Fibroblast of villous mesenchyme (primary cell): ENCODE measurements at regions not wholly inside any gene's neighbourhood (a gene's known extent, or its start where the extent isn't known, plus 50 kb on each side); places are given as distances from the start of the nearest gene placed in this dataset.

Source experiments
- DNase-seq: peaks from one replicate; pipeline ENCODE4 v3.0.0-alpha.2; 2010; ENCODE audit warnings: low read depth
- H3K4me3 ChIP-seq: 2 replicates; pipeline ENCODE4 v1.5.1; 2011; ENCODE audit warnings: low read depth, mild to moderate bottlenecking, low read length
- CTCF ChIP-seq: IDR thresholded peaks from 2 replicates; pipeline ENCODE4 v1.5.1; 2012; ENCODE audit warnings: low read depth, mild to moderate bottlenecking, low read length; ENCODE audit not compliant: insufficient read depth

DNA sequence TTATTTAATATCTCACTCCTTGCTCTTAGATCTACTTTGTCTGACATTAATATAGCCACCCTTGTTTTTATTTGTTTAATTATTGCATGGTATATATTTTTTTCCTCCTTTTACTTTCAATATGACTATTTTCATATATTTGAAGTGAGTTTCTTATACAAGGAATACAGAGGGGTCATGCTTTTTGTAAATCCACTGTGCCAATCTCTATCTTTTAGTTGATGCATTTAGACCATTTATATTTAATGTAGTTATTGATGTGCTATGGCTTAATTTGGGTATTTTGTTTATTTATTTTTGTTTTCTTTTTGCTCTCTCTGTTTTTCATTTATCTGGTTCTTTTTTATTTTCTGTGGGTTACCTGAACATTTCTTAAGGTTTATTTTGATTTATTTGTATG, 750.6 kb downstream of the TMEM182 start:
- no peak for TF ChIP-seq CTCF
- DNase-seq, result no peak
- H3K4me3 ChIP-seq, result no peak overlapping the region

- no peak overlapping the region for H3K4me3 ChIP-seq
- no peak for DNase-seq
- no peak for TF ChIP-seq CTCF
Observed at GRCh38 chr2:103520547-103520946, 758.7 kb downstream of the TMEM182 start.

- TF ChIP-seq CTCF, result no peak
- no peak overlapping the region for H3K4me3 ChIP-seq
- DNase-seq, result no peak
Observed at GRCh38 chr2:103525756-103526155, 763.9 kb downstream of the TMEM182 start.

- no peak for DNase-seq
- TF ChIP-seq CTCF, result no peak
Observed at GRCh38 chr2:103526757-103527156, 764.9 kb downstream of the TMEM182 start.

GRCh38 chr2:103527278-103527677, 765.4 kb downstream of the TMEM182 start:
- no peak overlapping the region for H3K4me3 ChIP-seq
- no peak for TF ChIP-seq CTCF
- DNase-seq, result no peak

More at GRCh38 chr2:103526757-103527156, 764.9 kb downstream of the TMEM182 start:
- H3K4me3 ChIP-seq, result no peak overlapping the region

DNA sequence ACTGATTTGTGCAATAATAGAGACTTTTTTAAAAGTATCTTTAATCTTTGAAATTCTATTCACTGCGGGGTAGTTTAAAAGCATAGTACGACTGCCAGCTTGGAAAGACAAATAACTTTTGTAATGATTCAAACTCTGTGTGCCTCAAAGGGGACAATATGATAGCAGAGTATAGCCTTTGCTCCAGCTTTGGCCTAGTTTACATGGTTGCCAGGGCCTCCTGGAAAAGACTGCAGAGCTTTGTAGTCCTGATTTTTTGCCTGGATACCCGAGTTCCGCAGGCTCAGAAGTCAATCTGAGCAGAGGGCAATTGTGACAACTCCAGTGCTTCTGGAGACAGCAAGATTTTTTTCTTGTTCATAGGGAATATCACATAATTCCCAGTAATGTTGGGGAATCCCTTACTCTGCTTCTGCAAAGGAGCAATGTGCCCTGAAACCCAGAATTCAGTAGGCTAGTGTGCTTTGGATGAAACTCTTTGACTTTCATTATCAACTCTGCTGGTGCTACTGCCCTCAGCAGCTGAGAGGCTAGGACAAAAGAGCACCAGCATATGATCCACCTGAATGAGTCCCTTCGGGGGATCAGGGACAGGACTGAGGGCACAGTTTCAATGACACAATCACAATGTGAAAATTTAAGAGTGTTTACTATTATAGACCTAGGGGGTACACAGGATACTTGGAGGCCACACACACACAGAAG, 768.1 kb downstream of the TMEM182 start:
- TF ChIP-seq CTCF, result no peak

DNA sequence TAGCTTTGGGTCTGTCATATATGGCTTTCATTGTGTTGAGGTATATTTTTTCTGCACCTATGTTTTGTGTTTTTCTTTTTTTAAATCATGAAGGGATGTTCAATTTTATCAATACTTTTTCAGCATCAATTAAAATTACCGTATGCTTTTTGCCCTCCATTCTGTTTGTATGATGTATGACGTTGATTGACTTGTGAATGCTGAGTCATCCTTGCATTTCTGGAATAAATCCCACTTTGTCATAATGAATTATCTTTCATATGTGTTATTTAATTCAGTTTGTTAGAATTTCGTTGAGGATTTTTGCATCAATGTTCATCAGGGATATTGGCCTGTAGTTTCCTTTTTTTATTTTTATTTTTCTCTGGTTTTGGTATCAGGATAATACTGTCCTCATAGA, 790.9 kb downstream of the TMEM182 start:
- TF ChIP-seq CTCF, result no peak
- H3K4me3 ChIP-seq, result no peak overlapping the region
- no peak for DNase-seq

More for the DNA sequence above, 768.1 kb downstream of the TMEM182 start:
- DNase-seq, result no peak
- no peak overlapping the region for H3K4me3 ChIP-seq
